SK-N-SH (cell line): ENCODE measurements at regions not wholly inside any gene's neighbourhood (a gene's known extent, or its start where the extent isn't known, plus 50 kb on each side); places are given as distances from the start of the nearest gene placed in this dataset.
A peak's percentile ranks its signal among the peaks of the same experiment; 100 is the strongest.

Experiments used
- CTCF ChIA-PET: fragments of 300-600, 350-600 bp; formaldehyde crosslinking; extraction: SDS; loops from one replicate; lab custom pipeline; 2021; lab: Yijun Ruan, JAX
- POLR2A ChIA-PET: fragments of 350-600 bp; sonication (Branson Sonifier 250); formaldehyde crosslinking; extraction: SDS; loops from one replicate; lab custom pipeline; 2020; ENCODE audit warnings: antibody characterized with exemption, inconsistent platforms; lab: Yijun Ruan, JAX
- DNase-seq: peaks from one replicate; pipeline ENCODE4 v3.0.0; 2012
- H2AFZ ChIP-seq: fragments of 200-600 bp; sonication (generic); 2 replicates; pipeline ENCODE4 v1.8.1; 2016; ENCODE audit warnings: antibody characterized with exemption, mild to moderate bottlenecking, low read depth
- H3F3A ChIP-seq: fragments of 200-600 bp; sonication (generic); replicated peaks from 2 replicates; pipeline ENCODE3; 2016; ENCODE audit warnings: antibody characterized with exemption, mild to moderate bottlenecking; ENCODE audit not compliant: insufficient read depth
- H3K27ac ChIP-seq, 2 experiments: fragments of 200-500 bp in 1 of 2; fragments of 200-600 bp in 1 of 2; sonication (Bioruptor generic) in 1 of 2; sonication (generic), shearing (Covaris generic) in 1 of 2; 2 replicates each; pipeline versions ENCODE4 v1.5.1 to v1.6.1; 2014 to 2016; ENCODE audit warnings: low read depth in 2 of 2, inconsistent platforms in 1 of 2, low read length in 1 of 2, mild to moderate bottlenecking in 1 of 2, mixed read lengths in 1 of 2
- H3K27me3 ChIP-seq: fragments of 200-600 bp; sonication (generic), shearing (Covaris generic); 2 replicates; pipeline ENCODE4 v1.6.1; 2016; ENCODE audit warnings: mixed run types; ENCODE audit not compliant: insufficient read depth
- H3K36me3 ChIP-seq, 2 experiments: fragments of 200-500 bp in 1 of 2; fragments of 200-600 bp in 1 of 2; sonication (Bioruptor generic) in 1 of 2; sonication (generic) in 1 of 2; replicated peaks in 1 of 2; 2 replicates each; pipeline versions ENCODE3 to v1.5.1; 2014 to 2016; ENCODE audit warnings: low read length in 1 of 2, mild to moderate bottlenecking in 1 of 2; ENCODE audit not compliant: insufficient read depth in 2 of 2, control insufficient read depth in 1 of 2
- H3K4me1 ChIP-seq, 2 experiments: fragments of 200-500 bp in 1 of 2; fragments of 200-600 bp in 1 of 2; sonication (Bioruptor generic) in 1 of 2; sonication (generic), shearing (Covaris generic) in 1 of 2; 2 replicates each; pipeline versions ENCODE4 v1.5.1 to v1.6.1; 2014 to 2016; ENCODE audit warnings: low read depth in 1 of 2, low read length in 1 of 2, mixed run types in 1 of 2; ENCODE audit not compliant: insufficient read depth in 2 of 2, control insufficient read depth in 1 of 2
- H3K4me2 ChIP-seq: fragments of 200-600 bp; sonication (generic), shearing (Covaris generic); 2 replicates; pipeline ENCODE4 v1.6.1; 2017; ENCODE audit warnings: mixed run types
- H3K4me3 ChIP-seq, 2 experiments: fragments of 200-500 bp in 1 of 2; fragments of 200-600 bp in 1 of 2; sonication (Bioruptor generic) in 1 of 2; sonication (generic), shearing (Covaris generic) in 1 of 2; 2 replicates each; pipeline versions ENCODE4 v1.5.1 to v1.8.1; 2014 to 2016; ENCODE audit warnings: low read depth in 2 of 2, inconsistent platforms in 1 of 2, low read length in 1 of 2, mild to moderate bottlenecking in 1 of 2, mixed read lengths in 1 of 2, moderate library complexity in 1 of 2
- H3K79me2 ChIP-seq: fragments of 200-600 bp; sonication (generic); 2 replicates; pipeline ENCODE4 v1.8.1; 2017; ENCODE audit warnings: mild to moderate bottlenecking; ENCODE audit not compliant: insufficient read depth
- H3K9ac ChIP-seq: fragments of 200-600 bp; sonication (generic); 2 replicates; pipeline ENCODE4 v1.6.1; 2017; ENCODE audit warnings: mixed run types
- H3K9me2 ChIP-seq: fragments of 200-600 bp; sonication (generic); 2 replicates; pipeline ENCODE4 v1.6.1; 2017; ENCODE audit warnings: mixed run types
- H3K9me3 ChIP-seq: fragments of 200-600 bp; sonication (generic); 2 replicates; pipeline ENCODE4 v1.6.1; 2017; ENCODE audit warnings: mixed run types, mild to moderate bottlenecking, moderate library complexity
- H4K20me1 ChIP-seq: fragments of 200-600 bp; sonication (generic); 2 replicates; pipeline ENCODE4 v1.6.1; 2017; ENCODE audit warnings: mild to moderate bottlenecking, mixed run types; ENCODE audit not compliant: insufficient read depth
- ELF1 ChIP-seq: IDR thresholded peaks from 2 replicates; pipeline ENCODE4 v1.4.0; 2012
- MXI1 ChIP-seq: IDR thresholded peaks from 2 replicates; pipeline ENCODE4 v1.6.1; 2012; ENCODE audit warnings: mild to moderate bottlenecking, low read depth, low read length, improper control_type of control experiment
- NFIC ChIP-seq: IDR thresholded peaks from 2 replicates; pipeline ENCODE4 v1.4.0; 2012; ENCODE audit warnings: borderline replicate concordance
- RAD21 ChIP-seq: IDR thresholded peaks from 2 replicates; pipeline ENCODE4 v1.6.1; 2012; ENCODE audit warnings: mild to moderate bottlenecking, low read length
- TAF1 ChIP-seq: IDR thresholded peaks from 2 replicates; pipeline ENCODE4 v1.6.1; 2012; ENCODE audit warnings: low read depth, mild to moderate bottlenecking, low read length, moderate library complexity, borderline replicate concordance
- TCF12 ChIP-seq: IDR thresholded peaks from 2 replicates; pipeline ENCODE4 v1.4.0; 2012
- TEAD4 ChIP-seq: IDR thresholded peaks from 2 replicates; pipeline ENCODE4 v1.4.0; 2012; ENCODE audit warnings: mild to moderate bottlenecking, borderline replicate concordance; ENCODE audit not compliant: insufficient read depth
- YY1 ChIP-seq: IDR thresholded peaks from 2 replicates; pipeline ENCODE4 v1.4.0; 2012; ENCODE audit warnings: low read depth, mild to moderate bottlenecking
- WGBS: methylation state at CpG from one replicate; pipeline ENCODE4 v1.1.6; 2017; ENCODE audit warnings: low lambda C conversion rate; 5-methylcytosine and 5-hydroxymethylcytosine counted together
- TF ChIP-seq, protein P1 (sequence below): fragments of 150-350 bp; IDR thresholded peaks from 2 replicates; pipeline ENCODE4 v1.6.1; 2017; ENCODE audit warnings: antibody characterized with exemption, low read length, low read depth, borderline replicate concordance
- TF ChIP-seq, protein P2 (sequence below): fragments of 150-350 bp; IDR thresholded peaks from 2 replicates; pipeline ENCODE4 v1.6.1; 2016; ENCODE audit warnings: mild to moderate bottlenecking, low read depth, low read length
- TF ChIP-seq, protein P3 (sequence below): IDR thresholded peaks from 2 replicates; pipeline ENCODE4 v1.4.0; 2012; ENCODE audit warnings: low read depth
- TF ChIP-seq, protein P4 (sequence below): IDR thresholded peaks from 2 replicates; pipeline ENCODE4 v1.4.0; 2012; ENCODE audit warnings: low read depth, borderline replicate concordance
- TF ChIP-seq, protein P5 (sequence below): fragments of 200-600 bp; sonication (generic); IDR thresholded peaks from 2 replicates; pipeline ENCODE4 v1.6.1; 2017; ENCODE audit warnings: antibody characterized with exemption, mild to moderate bottlenecking, moderate library complexity

DNA sequence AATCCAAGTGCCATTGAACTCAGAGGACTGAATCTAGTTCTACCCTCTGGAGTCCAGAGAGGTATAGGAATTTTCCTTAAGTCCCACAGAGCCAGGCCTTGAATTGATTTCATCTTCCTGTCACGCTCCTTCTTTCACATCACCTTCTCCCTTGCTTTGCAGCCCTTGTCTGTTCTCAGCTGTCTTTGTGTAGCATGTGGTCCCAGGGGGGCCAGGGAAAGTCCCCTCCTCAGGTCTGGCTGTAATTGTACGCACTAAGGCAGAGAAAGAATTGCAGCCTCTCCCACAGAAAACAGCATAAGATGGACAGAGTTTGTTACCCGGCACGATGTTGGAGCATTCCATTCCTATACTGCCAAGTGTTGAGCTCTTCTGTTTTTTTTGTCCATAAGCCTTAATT is 153.6 kb downstream of the FAM78B start (continued):
- TF ChIP-seq, protein P1, sequence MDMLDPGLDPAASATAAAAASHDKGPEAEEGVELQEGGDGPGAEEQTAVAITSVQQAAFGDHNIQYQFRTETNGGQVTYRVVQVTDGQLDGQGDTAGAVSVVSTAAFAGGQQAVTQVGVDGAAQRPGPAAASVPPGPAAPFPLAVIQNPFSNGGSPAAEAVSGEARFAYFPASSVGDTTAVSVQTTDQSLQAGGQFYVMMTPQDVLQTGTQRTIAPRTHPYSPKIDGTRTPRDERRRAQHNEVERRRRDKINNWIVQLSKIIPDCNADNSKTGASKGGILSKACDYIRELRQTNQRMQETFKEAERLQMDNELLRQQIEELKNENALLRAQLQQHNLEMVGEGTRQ = no peak
- TF ChIP-seq ELF1 (no peak), RAD21 (no peak), NFIC (no peak), YY1 (no peak), TAF1 (no peak)
- TF ChIP-seq, protein P2, sequence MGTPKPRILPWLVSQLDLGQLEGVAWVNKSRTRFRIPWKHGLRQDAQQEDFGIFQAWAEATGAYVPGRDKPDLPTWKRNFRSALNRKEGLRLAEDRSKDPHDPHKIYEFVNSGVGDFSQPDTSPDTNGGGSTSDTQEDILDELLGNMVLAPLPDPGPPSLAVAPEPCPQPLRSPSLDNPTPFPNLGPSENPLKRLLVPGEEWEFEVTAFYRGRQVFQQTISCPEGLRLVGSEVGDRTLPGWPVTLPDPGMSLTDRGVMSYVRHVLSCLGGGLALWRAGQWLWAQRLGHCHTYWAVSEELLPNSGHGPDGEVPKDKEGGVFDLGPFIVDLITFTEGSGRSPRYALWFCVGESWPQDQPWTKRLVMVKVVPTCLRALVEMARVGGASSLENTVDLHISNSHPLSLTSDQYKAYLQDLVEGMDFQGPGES = no peak

DNA sequence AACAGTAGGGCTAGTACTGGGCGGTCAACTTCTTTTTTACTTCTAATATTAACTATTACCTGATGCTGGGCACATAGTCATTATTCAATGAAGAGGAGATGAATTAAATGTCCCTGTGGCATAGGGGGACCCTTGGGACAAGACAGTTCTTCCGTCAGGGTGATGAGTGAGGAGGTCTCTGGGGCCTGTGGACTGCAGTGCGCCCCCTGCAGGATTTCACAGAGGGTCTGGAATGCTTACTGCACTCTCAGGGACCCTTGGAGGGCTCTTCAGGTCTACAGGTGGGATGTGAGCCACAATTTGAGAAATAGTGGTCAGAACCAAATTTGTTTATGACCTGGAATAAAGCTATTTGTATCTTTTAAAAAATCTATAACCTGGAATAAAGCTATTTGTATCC is 149.4 kb downstream of the FAM78B start:
- Histone ChIP-seq H3K4me1 (no peaks in the 10 kb centered on the region), H2AFZ (no peak overlapping the region), H3K9me2 (no peaks in the 10 kb centered on the region), H3K27ac (no peak overlapping the region), H3K4me2 (no peak overlapping the region), H3K4me3 (no peak overlapping the region), H3K36me3 (no peaks in the 10 kb centered on the region), H3K9ac (no peak overlapping the region), H3K9me3 (no peaks in the 10 kb centered on the region), H3F3A (no peaks in the 10 kb centered on the region), H3K79me2 (no peaks in the 10 kb centered on the region), H3K27me3 (no peaks in the 10 kb centered on the region), H4K20me1 (no peaks in the 10 kb centered on the region)
- CTCF ChIA-PET = no interaction called here
- DNase-seq = no peak
- TF ChIP-seq, protein P3, sequence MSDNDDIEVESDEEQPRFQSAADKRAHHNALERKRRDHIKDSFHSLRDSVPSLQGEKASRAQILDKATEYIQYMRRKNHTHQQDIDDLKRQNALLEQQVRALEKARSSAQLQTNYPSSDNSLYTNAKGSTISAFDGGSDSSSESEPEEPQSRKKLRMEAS = no peak
- TF ChIP-seq, protein P4, sequence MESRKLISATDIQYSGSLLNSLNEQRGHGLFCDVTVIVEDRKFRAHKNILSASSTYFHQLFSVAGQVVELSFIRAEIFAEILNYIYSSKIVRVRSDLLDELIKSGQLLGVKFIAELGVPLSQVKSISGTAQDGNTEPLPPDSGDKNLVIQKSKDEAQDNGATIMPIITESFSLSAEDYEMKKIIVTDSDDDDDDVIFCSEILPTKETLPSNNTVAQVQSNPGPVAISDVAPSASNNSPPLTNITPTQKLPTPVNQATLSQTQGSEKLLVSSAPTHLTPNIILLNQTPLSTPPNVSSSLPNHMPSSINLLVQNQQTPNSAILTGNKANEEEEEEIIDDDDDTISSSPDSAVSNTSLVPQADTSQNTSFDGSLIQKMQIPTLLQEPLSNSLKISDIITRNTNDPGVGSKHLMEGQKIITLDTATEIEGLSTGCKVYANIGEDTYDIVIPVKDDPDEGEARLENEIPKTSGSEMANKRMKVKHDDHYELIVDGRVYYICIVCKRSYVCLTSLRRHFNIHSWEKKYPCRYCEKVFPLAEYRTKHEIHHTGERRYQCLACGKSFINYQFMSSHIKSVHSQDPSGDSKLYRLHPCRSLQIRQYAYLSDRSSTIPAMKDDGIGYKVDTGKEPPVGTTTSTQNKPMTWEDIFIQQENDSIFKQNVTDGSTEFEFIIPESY = no peak
- TF ChIP-seq, protein P5, sequence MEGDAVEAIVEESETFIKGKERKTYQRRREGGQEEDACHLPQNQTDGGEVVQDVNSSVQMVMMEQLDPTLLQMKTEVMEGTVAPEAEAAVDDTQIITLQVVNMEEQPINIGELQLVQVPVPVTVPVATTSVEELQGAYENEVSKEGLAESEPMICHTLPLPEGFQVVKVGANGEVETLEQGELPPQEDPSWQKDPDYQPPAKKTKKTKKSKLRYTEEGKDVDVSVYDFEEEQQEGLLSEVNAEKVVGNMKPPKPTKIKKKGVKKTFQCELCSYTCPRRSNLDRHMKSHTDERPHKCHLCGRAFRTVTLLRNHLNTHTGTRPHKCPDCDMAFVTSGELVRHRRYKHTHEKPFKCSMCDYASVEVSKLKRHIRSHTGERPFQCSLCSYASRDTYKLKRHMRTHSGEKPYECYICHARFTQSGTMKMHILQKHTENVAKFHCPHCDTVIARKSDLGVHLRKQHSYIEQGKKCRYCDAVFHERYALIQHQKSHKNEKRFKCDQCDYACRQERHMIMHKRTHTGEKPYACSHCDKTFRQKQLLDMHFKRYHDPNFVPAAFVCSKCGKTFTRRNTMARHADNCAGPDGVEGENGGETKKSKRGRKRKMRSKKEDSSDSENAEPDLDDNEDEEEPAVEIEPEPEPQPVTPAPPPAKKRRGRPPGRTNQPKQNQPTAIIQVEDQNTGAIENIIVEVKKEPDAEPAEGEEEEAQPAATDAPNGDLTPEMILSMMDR = peak; percentile 27; the same call in 1 of the 2 replicates
- TF ChIP-seq TCF12 (no peak), TEAD4 (no peak), TAF1 (no peak), MXI1 (no peak)
- 2% methylated on average over 3 of the region's 3 CpGs for WGBS
- POLR2A ChIA-PET = no interaction called here
